T-helper 22 cell (primary cell): ENCODE measurements at regions not wholly inside any gene's neighbourhood (a gene's known extent, or its start where the extent isn't known, plus 50 kb on each side); places are given as distances from the start of the nearest gene placed in this dataset.

Experiments
- DNase-seq: peaks from one replicate; pipeline ENCODE4 v3.0.0-alpha.2; 2020; ENCODE audit warnings: low read depth

- DNase-seq: no peak
Observed at GRCh38 chr7:67690700-67691099, 694.1 kb downstream of the TYW1 start.

DNA sequence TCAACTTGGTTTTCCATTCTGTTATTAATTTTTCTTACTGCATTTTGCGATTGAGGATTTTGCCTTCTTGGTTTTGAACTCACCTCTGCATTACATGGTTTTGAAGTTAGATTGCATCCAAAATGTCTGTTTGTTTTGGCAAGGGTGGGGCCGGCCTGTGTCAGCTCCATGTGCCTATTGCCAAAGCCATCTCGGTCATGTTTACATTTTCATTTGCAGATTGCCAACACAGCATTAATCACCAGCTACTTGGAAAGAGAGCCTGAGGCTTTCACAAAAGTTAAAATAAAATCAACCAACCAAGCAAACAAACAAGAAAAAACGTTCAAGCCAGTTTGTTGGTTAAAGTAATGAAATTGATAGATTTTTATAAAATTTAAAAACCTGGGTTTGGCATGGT is 695.8 kb downstream of the TYW1 start:
- no peak for DNase-seq

GRCh38 chr7:67696124-67696523 is 699.5 kb downstream of the TYW1 start:
- no peak for DNase-seq

DNA sequence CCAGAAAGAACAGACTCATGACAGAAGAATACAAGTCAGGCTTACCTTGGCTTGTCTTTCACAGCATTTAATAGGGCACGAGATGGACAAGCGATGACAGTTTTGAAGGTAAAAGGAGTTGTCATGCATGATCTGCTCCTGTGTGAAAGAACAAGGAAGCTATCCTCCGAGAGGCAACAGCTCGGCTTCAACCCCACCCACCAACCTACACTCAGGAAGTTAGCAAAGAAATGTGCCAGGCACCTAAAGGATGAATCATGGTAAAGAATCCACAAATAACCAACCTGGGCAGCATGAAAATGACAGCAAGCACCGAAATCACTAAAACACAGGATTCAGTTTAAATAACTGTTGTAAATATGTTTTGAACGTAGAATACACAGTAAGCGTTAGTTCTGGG is 700.2 kb downstream of the TYW1 start:
- DNase-seq: no peak

DNA sequence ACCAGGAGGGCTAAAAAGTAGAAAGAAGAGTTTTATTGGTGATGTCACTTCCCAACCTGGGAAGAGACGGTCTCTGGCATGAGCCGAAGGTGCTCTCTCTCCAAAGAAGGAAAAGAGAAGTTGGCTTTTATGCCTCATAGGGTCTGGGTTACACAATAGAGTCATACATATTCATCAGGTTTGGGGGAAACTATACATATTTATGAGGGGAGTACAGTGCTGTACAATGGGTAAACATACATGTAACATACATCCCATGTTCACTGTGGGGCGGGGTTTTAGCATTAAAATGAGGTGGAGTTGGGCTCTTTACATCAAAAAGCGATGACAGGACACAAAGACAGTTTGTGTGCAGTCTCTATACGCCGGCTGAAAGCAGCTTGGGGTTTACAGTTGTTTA is 701.7 kb downstream of the TYW1 start:
- no peak for DNase-seq

- DNase-seq: no peak
Observed at GRCh38 chr7:67705850-67706249, 709.2 kb downstream of the TYW1 start.

- no peak for DNase-seq
Observed at GRCh38 chr7:67711706-67712105, 715.1 kb downstream of the TYW1 start.

- no peak for DNase-seq
Observed at GRCh38 chr7:67713451-67714056, 716.9 kb downstream of the TYW1 start.

DNA sequence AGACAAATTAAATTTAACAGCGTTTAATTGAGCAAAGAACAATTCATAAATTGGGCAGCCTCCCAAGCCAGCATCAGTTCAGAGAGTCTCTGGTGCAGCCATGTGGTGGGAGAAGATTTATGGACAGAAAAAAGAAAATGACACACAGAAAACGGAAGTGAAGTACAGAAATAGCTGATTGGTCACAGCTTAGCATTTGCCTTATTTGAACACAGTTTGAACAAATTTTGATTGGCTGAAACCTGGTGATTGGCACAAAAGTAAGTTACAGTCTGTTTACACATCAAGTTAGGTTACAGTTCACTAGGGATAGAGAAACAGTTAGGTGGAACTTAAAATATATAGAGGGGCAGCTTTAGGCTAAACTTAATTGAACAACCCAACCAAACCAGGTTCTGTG is 720.1 kb downstream of the TYW1 start:
- DNase-seq: no peak

DNA sequence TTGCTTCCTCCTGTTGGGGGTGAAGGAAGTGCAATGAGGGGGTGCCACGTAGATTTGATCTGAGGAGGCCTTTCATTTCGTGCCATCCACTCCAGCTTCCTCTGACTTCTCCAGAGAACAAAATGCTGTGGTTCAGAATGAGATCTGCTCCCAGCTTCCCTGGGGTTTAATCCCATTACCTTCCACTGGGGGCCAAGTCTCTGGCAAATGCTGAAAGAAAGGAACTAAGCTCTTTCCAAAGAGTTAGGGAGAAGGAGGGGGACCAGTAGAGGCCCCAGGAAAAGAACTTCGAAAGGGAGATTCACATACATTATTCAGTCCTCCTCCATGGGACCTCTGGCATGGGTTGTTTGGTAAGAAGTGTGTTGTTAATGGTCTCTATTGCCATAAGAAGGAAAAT is 727.0 kb downstream of the TYW1 start:
- no peak for DNase-seq

- DNase-seq: no peak
Observed at GRCh38 chr7:67724435-67724834, 727.8 kb downstream of the TYW1 start.

- DNase-seq: no peak
Observed at GRCh38 chr7:67724955-67725354, 728.3 kb downstream of the TYW1 start.

- no peak for DNase-seq
Observed at GRCh38 chr7:67725423-67725822, 728.8 kb downstream of the TYW1 start.

DNA sequence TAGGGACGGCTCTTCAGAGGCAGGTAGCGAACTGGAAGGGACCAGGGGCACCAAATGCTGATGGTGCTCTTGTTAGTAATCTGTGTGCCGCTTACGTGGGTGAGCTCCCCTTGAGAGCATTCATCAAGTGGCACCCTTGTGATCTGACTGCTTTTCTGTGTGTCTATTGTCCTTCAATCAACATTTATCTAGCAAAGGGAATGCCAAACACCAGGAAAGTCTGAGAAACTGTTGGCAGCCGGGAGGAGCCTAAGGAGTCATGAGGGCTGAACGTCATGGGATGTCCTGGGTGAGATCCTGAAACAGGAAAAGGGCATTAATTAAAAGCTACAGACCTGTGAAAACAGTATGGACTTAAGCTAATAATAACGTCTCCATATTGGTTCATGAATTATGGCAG is 733.1 kb downstream of the TYW1 start:
- no peak for DNase-seq

DNA sequence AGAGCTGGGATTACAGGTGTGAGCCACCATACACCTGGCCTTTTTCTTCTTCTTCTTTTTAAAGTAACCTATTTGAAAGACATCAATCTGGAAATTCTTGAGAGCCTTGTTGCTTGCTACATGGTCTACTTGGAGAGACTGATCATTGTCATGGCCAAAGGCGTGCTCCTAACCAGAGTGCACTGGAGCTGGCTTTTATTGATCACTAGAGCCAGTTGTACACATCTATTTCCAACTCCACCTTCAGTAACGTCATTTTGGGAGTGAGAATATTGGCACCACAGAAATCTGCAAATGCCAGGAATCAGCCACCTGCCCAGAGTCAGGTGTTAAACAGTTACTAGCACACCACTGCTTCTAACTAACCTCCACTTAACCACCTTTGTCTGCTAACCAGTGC is 735.1 kb downstream of the TYW1 start:
- no peak for DNase-seq

DNA sequence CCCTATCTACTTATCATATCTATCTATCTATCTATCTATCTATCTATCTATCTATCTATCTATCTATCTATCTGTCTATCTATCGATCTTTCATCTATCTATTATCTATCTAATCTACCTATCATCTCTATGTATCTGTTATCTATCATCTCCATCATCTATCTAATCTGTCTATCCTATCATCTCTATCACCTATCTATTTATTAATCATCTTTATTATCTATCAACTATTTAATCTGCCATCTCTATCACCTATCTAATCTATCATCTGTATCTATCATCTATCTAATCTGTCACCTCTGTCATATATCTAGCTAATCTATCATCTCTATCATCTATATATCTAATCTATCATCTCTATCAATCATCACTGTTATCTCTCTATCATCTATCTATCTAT is 736.3 kb downstream of the TYW1 start:
- no peak for DNase-seq

DNA sequence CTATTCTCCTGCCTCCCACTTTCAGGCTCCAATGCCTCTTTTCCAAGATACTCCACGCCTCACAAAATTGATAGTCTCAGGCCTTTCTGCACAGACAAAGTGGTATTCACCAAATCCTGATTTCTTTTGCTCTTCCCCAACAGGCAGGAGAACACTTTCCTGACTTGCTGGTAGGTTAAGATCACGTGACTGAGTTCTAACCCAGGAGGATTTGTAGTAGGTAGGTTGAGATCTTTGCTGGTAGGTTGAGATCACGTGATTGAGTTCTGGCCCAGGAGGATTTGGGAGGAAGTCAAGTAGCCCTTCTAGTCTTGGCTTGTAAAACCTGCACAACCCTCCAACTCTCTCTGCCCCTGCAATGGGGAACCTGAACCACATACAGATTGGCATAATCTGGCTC is 741.5 kb downstream of the TYW1 start:
- DNase-seq: no peak

GRCh38 chr7:67738958-67739357 is 742.3 kb downstream of the TYW1 start:
- DNase-seq: no peak

DNA sequence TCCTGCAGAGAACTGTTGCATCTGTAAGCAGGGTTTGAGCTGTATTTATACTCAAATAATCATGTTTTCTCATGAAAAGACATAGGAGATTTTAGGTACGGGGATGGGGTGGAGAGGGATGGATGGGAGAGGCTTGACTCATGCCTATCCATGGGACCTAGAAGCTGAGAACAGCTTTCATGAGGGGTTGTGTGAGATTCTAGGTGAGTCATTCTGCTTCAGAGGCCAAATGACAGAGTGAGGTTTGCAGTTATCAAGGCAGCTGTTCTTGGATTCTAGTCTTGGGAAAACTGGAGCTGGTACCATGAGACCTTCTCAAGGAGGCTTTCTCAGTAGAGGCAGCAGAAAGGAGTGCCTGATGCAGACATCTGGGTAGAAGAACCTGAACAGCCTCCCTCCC is 746.9 kb downstream of the TYW1 start:
- DNase-seq: no peak

GRCh38 chr7:67752227-67752626 is 755.6 kb downstream of the TYW1 start:
- DNase-seq: no peak

DNA sequence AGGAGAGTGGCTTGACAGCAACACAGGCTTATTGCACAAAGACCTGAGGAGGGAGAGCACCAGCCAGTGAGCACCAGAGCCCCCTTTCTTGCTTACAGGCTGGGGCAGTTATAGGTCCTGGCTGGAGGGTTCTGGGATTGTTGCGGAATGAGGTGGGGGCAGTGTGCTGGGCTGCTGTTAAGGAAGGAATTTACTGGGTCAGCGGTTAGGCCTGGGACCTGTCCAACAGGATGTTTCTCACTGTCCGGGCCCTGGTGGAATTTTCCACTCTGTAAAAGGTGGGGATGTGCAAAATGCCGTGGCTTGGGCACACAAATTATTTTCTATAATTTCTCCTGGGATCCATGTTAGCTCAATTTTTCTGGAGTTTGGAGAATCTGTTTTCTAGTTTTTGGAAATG is 757.3 kb downstream of the TYW1 start:
- DNase-seq: no peak

DNA sequence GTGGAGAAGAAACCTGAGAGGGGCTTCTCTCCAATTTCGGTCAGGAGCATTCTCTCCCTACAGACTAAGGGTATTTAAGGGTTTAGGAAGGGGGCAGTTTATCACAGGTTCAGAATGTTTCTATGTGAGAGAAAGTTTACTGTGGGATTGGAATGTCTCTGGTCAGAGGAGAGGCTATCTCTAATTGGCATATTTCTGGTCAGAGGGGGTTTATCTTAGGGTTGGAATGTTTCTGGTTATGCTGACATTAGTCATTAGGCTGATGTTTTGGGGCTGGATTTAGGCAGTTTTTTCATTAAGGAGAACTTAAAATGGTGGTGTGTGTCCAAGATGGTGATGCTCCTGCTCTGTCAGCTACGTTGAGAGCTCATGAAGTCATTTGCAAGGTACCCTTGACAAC is 758.0 kb downstream of the TYW1 start:
- no peak for DNase-seq

GRCh38 chr7:67758551-67758950 is 761.9 kb downstream of the TYW1 start:
- DNase-seq: no peak

DNA sequence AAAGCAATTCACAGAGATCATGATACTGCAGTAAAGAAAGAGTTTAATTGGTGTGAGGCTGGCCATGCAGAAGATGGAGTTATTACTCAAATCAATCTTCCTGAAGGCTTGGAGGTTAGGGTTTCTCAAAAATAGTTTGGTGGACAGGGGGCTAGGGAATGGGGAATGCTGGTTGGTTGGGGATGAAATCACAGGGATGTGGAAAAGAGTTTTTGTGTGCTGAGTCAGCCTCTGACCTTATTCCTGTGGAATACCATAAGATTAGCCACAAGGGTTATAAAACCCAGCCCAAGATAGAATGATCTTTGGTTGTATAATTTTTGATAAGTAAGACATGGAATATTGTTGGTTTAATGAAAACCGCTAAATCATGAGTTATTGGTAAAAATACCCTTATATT is 764.3 kb downstream of the TYW1 start:
- DNase-seq: no peak

DNA sequence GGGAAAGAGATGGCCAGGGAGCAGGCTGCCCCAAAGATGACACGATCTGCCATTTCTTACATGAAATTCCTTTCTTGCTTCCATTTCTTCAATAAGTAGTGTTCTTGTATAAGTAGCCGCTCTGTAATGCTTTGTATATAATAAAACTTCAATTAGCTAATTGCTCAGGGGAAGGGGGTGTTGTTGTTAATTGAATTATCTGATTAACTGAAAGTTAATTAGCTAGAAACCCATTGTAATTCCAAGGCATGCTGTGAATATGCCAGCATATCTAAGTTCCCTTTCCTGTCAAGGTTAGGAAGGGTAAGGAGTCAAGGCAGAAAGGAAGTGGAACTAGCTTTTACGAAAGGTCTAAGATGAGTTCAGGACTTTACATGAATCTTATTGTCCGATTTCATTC is 765.9 kb downstream of the TYW1 start:
- no peak for DNase-seq
